ENCODE measurements at regions not wholly inside any gene's neighbourhood (a gene's known extent, or its start where the extent isn't known, plus 50 kb on each side); places are given as distances from the start of the nearest gene placed in this dataset.

- TF ChIP-seq NANOG (IDR thresholded peaks at IDR 0.05; ENCODE audit: borderline replicate concordance) (no peak), REST (IDR thresholded peaks at IDR 0.05; ENCODE audit: unreplicated experiment) (no peak), JUNB (IDR thresholded peaks at IDR 0.05; ENCODE audit: unreplicated experiment) (no peak), STAT1 (IDR thresholded peaks at IDR 0.05; ENCODE audit: unreplicated experiment) (no peak), ETS1 (IDR thresholded peaks at IDR 0.05) (no peak), ZNF114 (CRISPR knock-in tag; IDR thresholded peaks at IDR 0.05) (no peak), ZNF462 (CRISPR knock-in tag; IDR thresholded peaks at IDR 0.05) (no peak), CTCF (conservative IDR thresholded peaks at IDR 0.05; ENCODE audit: low read depth in 2 of 2) (no peak), EZH2phosphoT487 (IDR thresholded peaks at IDR 0.05; ENCODE audit: unreplicated experiment) (no peak), POLR2AphosphoS5 (IDR thresholded peaks at IDR 0.05; ENCODE audit: low read depth) (no peak), CREB1 (CRISPR knock-in tag; IDR thresholded peaks at IDR 0.05; ENCODE audit: low read depth) (no peak), ZNF331 (CRISPR knock-in tag; IDR thresholded peaks at IDR 0.05; ENCODE audit: low read depth) (no peak)
- no peak overlapping the region for H2AFZ ChIP-seq
- H3F3A ChIP-seq (replicated peaks; ENCODE audit: low read depth), result no peaks in the 10 kb centered on the region
- Mint-ChIP-seq H3K4me3 (no peak overlapping the region), H3K4me1 (0 out of 3 replicates have a peak, but pooled peaks cover 2% of the 10 kb centered on the region), H3K36me3 (ENCODE audit: low read depth) (no peaks in the 10 kb centered on the region), H3K9me3 (no peaks in the 10 kb centered on the region), H3K27ac (no peak overlapping the region), H3K27me3 (ENCODE audit: insufficient read depth, low read depth, poor library complexity) (peaks cover 2% of the 10 kb centered on the region)
- no peak overlapping the region for H3K4me2 ChIP-seq
- no peaks in the 10 kb centered on the region for H3K79me2 ChIP-seq (replicated peaks; ENCODE audit: insufficient read depth)
- no peak overlapping the region for H3K27ac ChIP-seq (ENCODE audit: low read depth)
- DNase-seq (ENCODE audit: low spot score) (no peak), ATAC-seq (no peak)
- no peaks in the 10 kb centered on the region for H3K9me2 ChIP-seq (ENCODE audit: insufficient read depth)
- H3K36me3 ChIP-seq (ENCODE audit: insufficient read depth), result no peaks in the 10 kb centered on the region
- H3K4me3 ChIP-seq, result no peak overlapping the region
- H3K4me1 ChIP-seq (ENCODE audit: insufficient read depth), result no peaks in the 10 kb centered on the region
- H4K20me1 ChIP-seq (replicated peaks; ENCODE audit: insufficient read depth), result no peaks in the 10 kb centered on the region
- H3K27me3 ChIP-seq (ENCODE audit: insufficient read depth), result no peaks in the 10 kb centered on the region
Measured at GRCh38 chr18:45467293-45467692, 148.0 kb upstream of the SLC14A2 start.
